Loucy (cell line): ENCODE measurements at regions not wholly inside any gene's neighbourhood (a gene's known extent, or its start where the extent isn't known, plus 50 kb on each side); places are given as distances from the start of the nearest gene placed in this dataset.

Experiments
- EZH2phosphoT487 ChIP-seq: fragments of 200-600 bp; IDR thresholded peaks from 2 replicates; pipeline ENCODE4 v1.6.1; 2018; ENCODE audit warnings: antibody characterized with exemption, mild to moderate bottlenecking, moderate library complexity, borderline replicate concordance
- TF ChIP-seq, protein P1 (sequence below): fragments of 200-600 bp; sonication (generic); conservative IDR thresholded peaks from 2 replicates; pipeline ENCODE4 v1.5.1; 2014; ENCODE audit warnings: mild to moderate bottlenecking, antibody characterized with exemption, low read length

DNA sequence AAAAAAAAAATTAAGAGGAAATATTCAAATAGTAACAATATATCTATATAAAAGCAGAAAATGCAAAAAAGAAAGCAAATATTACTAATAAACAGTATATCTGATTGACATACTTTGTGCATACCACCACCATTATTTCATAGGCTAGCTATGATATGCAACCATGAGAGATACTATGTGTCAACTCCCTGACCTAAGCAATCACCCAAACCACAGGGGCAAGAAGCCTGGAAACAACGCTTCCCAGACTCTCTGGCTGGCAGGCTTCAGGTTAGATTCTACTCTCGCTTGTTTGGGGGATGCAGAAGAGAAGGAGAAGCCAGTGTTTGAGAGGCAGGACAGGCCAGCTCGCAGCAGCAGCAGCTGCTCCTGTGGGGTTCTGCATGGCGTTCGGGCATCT, 169.3 kb upstream of the TPM1 start:
- TF ChIP-seq, protein P1, sequence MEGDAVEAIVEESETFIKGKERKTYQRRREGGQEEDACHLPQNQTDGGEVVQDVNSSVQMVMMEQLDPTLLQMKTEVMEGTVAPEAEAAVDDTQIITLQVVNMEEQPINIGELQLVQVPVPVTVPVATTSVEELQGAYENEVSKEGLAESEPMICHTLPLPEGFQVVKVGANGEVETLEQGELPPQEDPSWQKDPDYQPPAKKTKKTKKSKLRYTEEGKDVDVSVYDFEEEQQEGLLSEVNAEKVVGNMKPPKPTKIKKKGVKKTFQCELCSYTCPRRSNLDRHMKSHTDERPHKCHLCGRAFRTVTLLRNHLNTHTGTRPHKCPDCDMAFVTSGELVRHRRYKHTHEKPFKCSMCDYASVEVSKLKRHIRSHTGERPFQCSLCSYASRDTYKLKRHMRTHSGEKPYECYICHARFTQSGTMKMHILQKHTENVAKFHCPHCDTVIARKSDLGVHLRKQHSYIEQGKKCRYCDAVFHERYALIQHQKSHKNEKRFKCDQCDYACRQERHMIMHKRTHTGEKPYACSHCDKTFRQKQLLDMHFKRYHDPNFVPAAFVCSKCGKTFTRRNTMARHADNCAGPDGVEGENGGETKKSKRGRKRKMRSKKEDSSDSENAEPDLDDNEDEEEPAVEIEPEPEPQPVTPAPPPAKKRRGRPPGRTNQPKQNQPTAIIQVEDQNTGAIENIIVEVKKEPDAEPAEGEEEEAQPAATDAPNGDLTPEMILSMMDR = no peak
- no peak for TF ChIP-seq EZH2phosphoT487
